NCI-H2029 treated with DMSO at 0.1 percent for 48 hours (cell line): ENCODE measurements at regions not wholly inside any gene's neighbourhood (a gene's known extent, or its start where the extent isn't known, plus 50 kb on each side); places are given as distances from the start of the nearest gene placed in this dataset.

Experiments used
- DNase-seq: peaks from one replicate; lab custom pipeline; 2025; lab: John Stamatoyannopoulos, UW

GRCh38 chr20:37598100-37598543 lies 70.4 kb upstream of the BLCAP start:
- no peak for DNase-seq

DNA sequence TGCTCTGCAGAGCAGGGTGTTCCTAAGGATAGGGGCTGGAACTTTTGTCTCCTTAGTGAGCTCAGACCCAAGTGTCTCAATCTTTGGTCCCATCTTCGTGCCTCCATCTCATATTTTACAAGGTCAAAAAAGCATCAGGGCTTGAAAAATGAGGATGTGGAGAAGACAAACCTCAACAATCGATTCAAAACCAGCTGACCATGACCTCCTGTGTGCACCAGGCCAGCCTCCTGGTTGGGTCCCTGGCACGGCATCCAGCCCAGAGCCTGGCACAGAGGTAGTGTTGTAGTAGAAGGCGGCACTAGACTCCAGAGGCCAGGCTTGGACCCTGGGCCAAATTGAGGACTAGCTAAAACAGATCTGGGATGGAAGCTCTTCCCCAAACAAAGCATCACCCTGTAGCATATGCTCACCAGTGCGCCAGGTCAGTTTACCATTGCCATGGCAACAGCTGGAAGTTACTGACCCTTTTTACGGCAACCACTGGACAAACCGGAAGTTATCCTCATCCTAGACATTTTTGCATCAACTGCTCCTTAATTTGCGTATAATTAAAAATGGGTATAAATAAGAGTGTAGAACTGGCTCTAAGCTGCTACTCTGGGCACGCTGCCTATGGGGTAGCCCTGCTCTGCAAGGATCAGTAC lies 69.3 kb upstream of the BLCAP start:
- DNase-seq: no peak

DNA sequence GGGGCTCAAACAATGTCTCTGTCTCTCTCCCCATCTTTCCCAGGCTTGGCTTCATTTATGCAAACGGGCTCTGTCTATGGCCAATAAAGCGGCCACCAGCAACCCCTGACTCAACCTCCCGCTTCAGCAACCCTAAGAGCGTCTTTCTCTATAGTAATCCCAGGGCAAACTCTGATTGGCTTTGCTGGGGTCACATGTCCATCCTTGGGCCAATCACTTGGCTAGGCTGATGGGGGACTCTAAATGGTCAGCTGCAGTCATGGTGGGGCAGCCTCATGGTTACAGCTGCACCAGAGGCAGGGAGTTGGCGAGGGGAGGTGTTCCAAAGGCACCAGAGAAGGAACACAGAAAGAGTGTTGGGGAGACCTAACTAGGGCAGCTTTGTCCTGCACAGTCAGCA lies 68.5 kb upstream of the BLCAP start:
- no peak for DNase-seq

GRCh38 chr20:37593710-37594109 lies 66.0 kb upstream of the BLCAP start:
- DNase-seq: no peak

GRCh38 chr20:37590938-37591490 lies 63.3 kb upstream of the BLCAP start:
- DNase-seq: no peak

DNA sequence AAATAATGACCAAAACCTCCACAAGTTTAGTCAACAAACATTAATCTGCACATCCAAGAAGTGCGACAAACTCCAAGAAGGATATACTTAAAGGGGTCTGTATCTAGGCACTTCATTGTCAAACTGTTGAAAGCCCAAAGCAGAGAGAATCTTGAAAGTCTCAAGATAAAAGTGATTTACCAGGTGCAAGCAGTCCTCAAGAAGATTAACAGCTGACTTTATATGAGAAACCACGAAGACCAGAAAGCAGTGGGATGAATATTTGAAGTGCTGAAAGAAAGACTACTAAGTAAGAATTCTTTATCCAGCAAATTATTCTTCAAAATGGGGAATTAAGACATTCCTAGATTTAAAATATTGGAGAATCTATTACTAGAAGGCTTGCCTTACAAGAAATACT lies 58.4 kb upstream of the BLCAP start:
- DNase-seq: no peak

- DNase-seq: no peak
Observed at GRCh38 chr20:37584238-37584807, 56.6 kb upstream of the BLCAP start.

- no peak for DNase-seq
Observed at GRCh38 chr20:37581246-37581645, 53.6 kb upstream of the BLCAP start.

GRCh38 chr20:37580069-37580468 lies 52.4 kb upstream of the BLCAP start:
- no peak for DNase-seq

DNA sequence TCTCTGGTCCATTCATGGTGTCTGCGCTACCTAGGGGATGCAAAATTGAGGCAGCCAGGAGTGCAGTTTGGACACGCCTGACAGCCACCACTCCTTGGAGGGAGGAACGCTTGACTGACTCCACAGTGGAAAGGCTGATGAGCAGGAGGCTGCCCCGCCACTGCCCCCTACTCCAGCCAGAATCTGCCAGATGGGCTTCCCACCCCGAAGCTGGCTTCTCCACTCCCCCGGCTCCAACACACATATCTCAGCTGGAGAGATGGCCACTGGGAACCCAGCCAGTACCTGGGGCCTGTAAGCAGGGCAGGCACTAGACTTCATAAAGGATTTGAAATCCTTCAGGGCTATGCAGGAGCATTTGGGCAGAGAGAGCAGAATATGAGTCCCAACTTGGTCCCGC lies 51.4 kb upstream of the BLCAP start:
- DNase-seq: no peak

- DNase-seq: no peak
Observed at GRCh38 chr20:37577981-37578380, 50.3 kb upstream of the BLCAP start.
